ENCODE measurements at regions not wholly inside any gene's neighbourhood (a gene's known extent, or its start where the extent isn't known, plus 50 kb on each side); places are given as distances from the start of the nearest gene placed in this dataset.

DNA sequence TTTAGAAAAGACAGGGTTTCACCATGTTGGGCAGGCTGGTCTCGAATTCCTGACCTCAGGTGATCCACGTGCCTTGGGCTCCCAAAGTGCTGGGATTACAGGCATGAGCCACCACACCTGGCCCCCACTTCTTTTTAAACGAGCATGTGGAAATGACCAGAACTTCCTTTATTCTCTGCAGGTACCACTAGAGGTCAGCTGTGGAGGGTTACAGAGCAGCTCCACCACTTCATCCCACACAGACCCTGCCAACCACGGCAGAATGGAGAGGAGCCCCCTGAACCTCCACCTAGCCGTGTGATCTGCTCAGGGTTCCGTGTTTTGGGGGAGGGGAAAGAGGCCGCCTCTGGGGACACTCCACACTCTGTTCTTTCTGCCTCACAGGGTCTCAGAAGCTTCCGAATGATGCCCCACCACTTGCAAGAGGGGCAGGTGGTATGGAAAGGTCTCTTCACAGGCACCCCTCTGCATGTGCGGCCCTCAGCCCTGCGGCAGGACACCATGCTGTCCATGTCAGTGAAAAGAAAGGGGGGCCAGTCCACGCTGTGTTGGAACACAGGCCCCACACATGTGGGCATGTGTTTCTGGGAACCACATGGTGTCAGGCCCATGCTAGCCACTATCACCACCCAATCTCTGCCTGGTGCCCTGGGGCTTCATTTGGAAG lies 465.0 kb downstream of the TSHZ3 start:
- no peak for DNase-seq (ENCODE audit: low read depth, low spot score)
- in situ Hi-C loops (cut with HindIII; ENCODE audit: low sequenced_read_pairs) = no loop called here
- no peak overlapping the region for H3K4me3 ChIP-seq (ENCODE audit: low read depth, low read length)
- TF ChIP-seq CTCF (IDR thresholded peaks at IDR 0.05; ENCODE audit: low read depth, low read length) = no peak

DNA sequence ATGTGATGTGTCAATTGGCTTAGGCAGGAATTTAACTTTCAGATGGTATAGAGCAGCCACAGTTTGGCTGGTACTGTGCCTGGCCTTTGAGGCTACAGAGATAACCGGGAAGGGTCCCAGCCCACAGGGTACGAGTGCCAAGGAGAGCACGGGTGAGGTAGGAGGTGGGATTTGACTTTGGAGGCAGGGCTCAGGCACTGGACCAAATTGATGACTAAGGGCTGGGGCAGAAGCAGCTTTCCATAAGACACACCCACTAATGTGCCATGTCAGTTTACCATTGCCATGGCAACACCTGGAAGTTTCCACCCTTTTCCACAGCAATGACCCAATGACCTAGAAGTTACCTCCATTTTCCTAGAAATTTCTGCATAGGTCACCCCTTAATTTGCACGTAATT lies 466.2 kb downstream of the TSHZ3 start:
- no peak for DNase-seq (ENCODE audit: low read depth, low spot score)
- in situ Hi-C loops (cut with HindIII; ENCODE audit: low sequenced_read_pairs) = no loop called here
- no peak overlapping the region for H3K4me3 ChIP-seq (ENCODE audit: low read depth, low read length)
- no peak for TF ChIP-seq CTCF (IDR thresholded peaks at IDR 0.05; ENCODE audit: low read depth, low read length)

DNA sequence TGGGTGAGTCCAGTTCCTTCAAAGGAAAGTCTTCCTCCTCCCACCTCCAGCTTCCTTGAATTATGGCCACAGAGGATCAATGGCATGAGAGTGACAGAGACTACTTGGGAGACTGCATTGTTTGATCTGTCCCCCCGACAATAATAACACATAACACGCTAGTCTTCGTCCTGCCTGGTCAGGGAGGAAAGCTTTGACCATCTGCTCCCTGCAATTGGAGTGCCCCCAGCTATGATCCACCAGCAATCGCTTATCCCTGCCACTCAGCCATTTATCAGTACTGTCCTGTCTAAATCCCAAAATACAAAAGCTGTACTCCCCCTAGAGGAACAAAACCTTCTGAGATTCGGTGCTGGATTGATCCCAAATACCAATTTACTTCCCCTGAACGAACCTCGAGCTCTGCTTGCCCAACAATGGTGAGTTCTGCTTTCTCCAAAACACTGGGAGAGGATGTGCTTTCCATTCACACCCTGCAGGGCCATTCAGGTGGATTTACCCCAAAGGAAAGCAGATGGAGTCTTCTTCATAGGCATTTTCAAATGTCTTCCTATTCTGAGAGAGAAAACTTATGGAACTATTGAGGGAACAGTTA lies 466.7 kb downstream of the TSHZ3 start:
- no peak overlapping the region for H3K4me3 ChIP-seq (ENCODE audit: low read depth, low read length)
- DNase-seq (ENCODE audit: low read depth, low spot score) = no peak
- in situ Hi-C loops (cut with HindIII; ENCODE audit: low sequenced_read_pairs) = no loop called here
- no peak for TF ChIP-seq CTCF (IDR thresholded peaks at IDR 0.05; ENCODE audit: low read depth, low read length)

- in situ Hi-C loops (cut with HindIII; ENCODE audit: low sequenced_read_pairs) = no loop called here
- no peak overlapping the region for H3K4me3 ChIP-seq (ENCODE audit: low read depth, low read length)
- no peak for TF ChIP-seq CTCF (IDR thresholded peaks at IDR 0.05; ENCODE audit: low read depth, low read length)
- DNase-seq (ENCODE audit: low read depth, low spot score) = no peak
Observed at GRCh38 chr19:30881930-30882329, 467.3 kb downstream of the TSHZ3 start.

DNA sequence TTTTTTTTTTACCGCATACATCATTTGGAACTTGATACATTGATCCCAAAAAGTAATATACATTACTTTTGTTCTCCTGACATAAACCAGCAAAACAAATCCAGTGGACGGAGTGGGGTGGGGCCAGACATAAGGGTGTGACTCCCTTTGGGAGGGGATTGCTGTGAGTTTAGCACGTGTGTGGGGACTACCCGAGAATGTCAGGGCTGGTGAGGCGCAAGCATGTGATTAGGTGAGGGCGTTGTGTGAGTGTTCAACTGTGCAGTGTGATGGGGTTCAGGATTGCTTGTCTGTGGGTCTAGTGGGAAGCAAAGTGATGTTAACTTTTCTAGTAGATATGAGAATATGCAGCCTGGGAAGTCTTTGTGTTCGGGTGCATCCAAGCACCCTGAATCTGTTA lies 468.0 kb downstream of the TSHZ3 start:
- no peak for TF ChIP-seq CTCF (IDR thresholded peaks at IDR 0.05; ENCODE audit: low read depth, low read length)
- no peak for DNase-seq (ENCODE audit: low read depth, low spot score)
- in situ Hi-C loops (cut with HindIII; ENCODE audit: low sequenced_read_pairs) = no loop called here
- H3K4me3 ChIP-seq (ENCODE audit: low read depth, low read length) = no peak overlapping the region

DNA sequence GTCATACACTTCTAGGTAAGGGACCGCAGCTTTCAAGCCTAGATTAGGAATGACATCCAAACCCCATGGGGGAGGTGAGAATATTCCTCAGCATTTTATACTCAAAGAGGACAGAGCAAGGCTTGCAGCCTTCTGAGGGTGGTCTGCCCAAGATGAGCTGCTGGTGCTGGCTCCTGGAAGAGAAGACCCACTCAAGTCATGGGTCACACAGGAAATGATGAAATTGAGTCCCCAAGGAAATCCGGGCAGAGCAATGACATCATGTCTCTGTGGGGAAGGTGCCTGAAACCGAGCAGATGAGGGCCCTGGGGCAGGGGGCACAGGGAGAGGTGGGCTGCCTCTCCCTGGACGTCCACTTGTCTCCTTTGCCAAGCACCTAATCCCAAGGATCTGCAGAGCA lies 468.7 kb downstream of the TSHZ3 start:
- TF ChIP-seq CTCF (IDR thresholded peaks at IDR 0.05; ENCODE audit: low read depth, low read length) = no peak
- in situ Hi-C loops (cut with HindIII; ENCODE audit: low sequenced_read_pairs) = no loop called here
- no peak for DNase-seq (ENCODE audit: low read depth, low spot score)
- no peak overlapping the region for H3K4me3 ChIP-seq (ENCODE audit: low read depth, low read length)

Measured in astrocyte of the spinal cord (primary cell).